Endothelial cell (in vitro differentiated cells): ENCODE measurements at regions not wholly inside any gene's neighbourhood (a gene's known extent, or its start where the extent isn't known, plus 50 kb on each side); places are given as distances from the start of the nearest gene placed in this dataset.

ENCODE experiments used
- DNase-seq: peaks from one replicate; pipeline ENCODE4 v3.0.0; 2021; ENCODE audit warnings: low spot score
- H3K27ac Mint-ChIP-seq: one replicate; pipeline ENCODE4 v1.8.0; 2021; ENCODE audit warnings: mixed read lengths, inconsistent platforms; ENCODE audit not compliant: unreplicated experiment
- H3K27me3 Mint-ChIP-seq: one replicate; pipeline ENCODE4 v1.8.0; 2021; ENCODE audit warnings: mild to moderate bottlenecking, moderate library complexity, mixed read lengths, inconsistent platforms; ENCODE audit not compliant: unreplicated experiment
- H3K36me3 Mint-ChIP-seq: one replicate; pipeline ENCODE4 v1.8.0; 2021; ENCODE audit warnings: mild to moderate bottlenecking, low read depth, mixed read lengths, inconsistent platforms; ENCODE audit not compliant: unreplicated experiment
- H3K4me1 Mint-ChIP-seq: one replicate; pipeline ENCODE4 v1.8.0; 2021; ENCODE audit warnings: mild to moderate bottlenecking, mixed read lengths, inconsistent platforms; ENCODE audit not compliant: unreplicated experiment
- H3K4me3 Mint-ChIP-seq: one replicate; pipeline ENCODE4 v1.8.0; 2021; ENCODE audit warnings: mild to moderate bottlenecking, mixed read lengths, inconsistent platforms; ENCODE audit not compliant: unreplicated experiment
- H3K9me3 Mint-ChIP-seq: one replicate; pipeline ENCODE4 v1.8.0; 2021; ENCODE audit warnings: mixed read lengths, inconsistent platforms; ENCODE audit not compliant: unreplicated experiment
- CTCF ChIP-seq: fragments of 200-600 bp; sonication (generic); IDR thresholded peaks from one replicate; pipeline ENCODE4 v1.5.0; 2021; ENCODE audit warnings: antibody characterized with exemption; ENCODE audit not compliant: unreplicated experiment

DNA sequence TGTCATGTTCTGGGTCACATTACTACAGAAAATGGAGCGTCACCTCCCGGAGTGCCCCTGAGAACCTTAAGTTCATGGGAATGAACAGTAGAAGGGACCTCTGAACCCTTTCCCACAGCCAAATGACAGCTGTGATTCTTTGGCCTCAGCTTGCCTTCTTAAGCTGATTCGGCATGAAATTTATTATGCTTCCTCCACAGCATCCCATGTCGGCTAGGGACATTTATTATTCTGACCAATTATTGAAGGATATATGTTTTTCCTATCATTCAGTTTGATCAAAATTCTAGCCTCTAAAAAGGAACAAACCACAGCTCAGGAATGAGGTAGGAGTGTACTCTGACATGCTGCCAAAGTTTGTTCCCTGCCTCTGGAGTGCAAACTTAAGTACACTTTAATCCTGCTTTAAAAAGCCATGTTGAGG is 440.6 kb downstream of the CETN3 start:
- TF ChIP-seq CTCF: no peak
- H3K4me1 Mint-ChIP-seq: peaks cover 3% of the 10 kb centered on the region
- no peak overlapping the region for H3K4me3 Mint-ChIP-seq
- H3K27me3 Mint-ChIP-seq: no peaks in the 10 kb centered on the region
- H3K36me3 Mint-ChIP-seq: no peaks in the 10 kb centered on the region
- no peaks in the 10 kb centered on the region for H3K9me3 Mint-ChIP-seq
- H3K27ac Mint-ChIP-seq: no peak overlapping the region
- no peak for DNase-seq

DNA sequence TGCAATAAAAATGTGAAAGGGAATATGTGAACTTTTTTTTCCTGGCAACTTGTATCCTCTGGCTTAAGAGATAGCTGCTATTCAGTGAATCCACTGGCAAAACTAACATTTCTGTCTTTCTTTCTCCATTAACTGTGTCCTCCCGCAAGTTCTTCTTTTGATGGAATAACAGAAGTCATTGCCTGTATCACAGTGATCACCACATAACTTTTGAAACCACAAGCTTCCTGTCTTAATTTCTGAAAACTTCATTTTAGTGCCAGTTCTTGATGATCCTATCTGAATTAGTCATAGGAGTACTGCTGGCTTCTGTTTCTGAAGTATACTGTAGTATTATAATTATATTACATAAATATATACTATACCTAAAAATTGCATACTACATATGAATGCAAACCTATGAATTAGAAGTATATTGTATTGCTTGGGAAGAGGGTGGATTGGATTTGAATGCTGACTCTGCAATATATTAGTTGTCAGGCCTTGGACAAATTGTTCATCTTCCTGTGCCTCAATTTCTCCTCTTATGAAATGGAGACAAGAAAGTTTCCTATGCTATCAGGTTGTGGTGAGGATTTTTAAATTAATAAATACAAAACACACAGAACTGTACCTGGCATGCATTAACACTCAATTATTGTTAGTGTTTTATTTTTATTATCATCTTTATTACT is 441.6 kb downstream of the CETN3 start:
- DNase-seq: no peak
- Mint-ChIP-seq H3K27me3 (no peaks in the 10 kb centered on the region), H3K4me3 (no peak overlapping the region), H3K27ac (no peak overlapping the region), H3K9me3 (no peaks in the 10 kb centered on the region), H3K4me1 (peaks cover 3% of the 10 kb centered on the region), H3K36me3 (no peaks in the 10 kb centered on the region)
- TF ChIP-seq CTCF: no peak

DNA sequence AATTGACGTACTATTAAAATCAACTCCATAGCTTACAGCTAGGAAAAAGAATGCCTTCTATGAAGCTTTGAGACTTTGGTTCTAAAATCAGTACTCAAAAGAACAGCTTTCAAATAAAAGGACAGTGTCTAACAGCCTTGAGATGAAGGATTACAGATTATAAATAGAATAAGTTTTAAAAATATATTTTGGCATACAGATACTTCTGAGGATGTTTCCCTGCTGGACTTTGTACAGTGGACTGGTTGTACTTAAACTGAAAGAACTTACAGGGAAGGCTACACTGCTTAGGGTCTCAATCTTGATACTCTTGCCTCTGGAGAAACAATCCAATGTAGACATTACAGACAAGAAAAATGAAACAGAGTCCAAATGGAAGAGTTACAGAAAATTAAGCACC is 452.7 kb downstream of the CETN3 start:
- DNase-seq: no peak
- no peak overlapping the region for H3K27ac Mint-ChIP-seq
- H3K27me3 Mint-ChIP-seq: no peaks in the 10 kb centered on the region
- no peak for TF ChIP-seq CTCF
- no peak overlapping the region for H3K4me3 Mint-ChIP-seq
- no peaks in the 10 kb centered on the region for H3K4me1 Mint-ChIP-seq
- H3K9me3 Mint-ChIP-seq: no peaks in the 10 kb centered on the region
- H3K36me3 Mint-ChIP-seq: no peaks in the 10 kb centered on the region

DNA sequence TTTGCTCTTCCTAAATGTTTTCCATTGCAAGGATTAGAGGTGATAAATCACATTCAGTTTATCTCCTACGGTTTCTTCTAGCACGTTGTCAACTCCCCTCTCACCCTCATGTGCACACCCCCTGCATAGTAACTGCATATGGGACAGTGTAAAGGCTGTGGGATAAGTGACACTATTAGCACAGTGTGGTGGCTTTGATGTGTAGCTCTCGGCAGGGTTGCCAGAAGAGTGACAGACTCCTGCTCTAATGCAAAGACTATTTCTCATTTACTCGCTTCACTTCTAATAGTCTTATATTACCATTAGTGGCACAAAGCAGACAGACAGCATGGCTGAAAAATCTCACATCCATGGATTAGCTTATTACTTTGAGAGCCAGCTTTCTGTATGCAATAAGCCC is 454.6 kb downstream of the CETN3 start:
- Mint-ChIP-seq H3K27me3 (no peaks in the 10 kb centered on the region), H3K4me3 (no peak overlapping the region), H3K27ac (no peak overlapping the region), H3K4me1 (no peaks in the 10 kb centered on the region), H3K9me3 (no peaks in the 10 kb centered on the region), H3K36me3 (no peaks in the 10 kb centered on the region)
- no peak for TF ChIP-seq CTCF
- no peak for DNase-seq

GRCh38 chr5:89951876-89952275 is 457.7 kb downstream of the CETN3 start:
- no peak for TF ChIP-seq CTCF
- no peak overlapping the region for H3K27ac Mint-ChIP-seq

More at GRCh38 chr5:89951876-89952275, 457.7 kb downstream of the CETN3 start:
- Mint-ChIP-seq H3K36me3 (no peaks in the 10 kb centered on the region), H3K9me3 (no peaks in the 10 kb centered on the region), H3K4me1 (no peaks in the 10 kb centered on the region), H3K27me3 (no peaks in the 10 kb centered on the region), H3K4me3 (no peak overlapping the region)
- no peak for DNase-seq
